ENCODE measurements at regions not wholly inside any gene's neighbourhood (a gene's known extent, or its start where the extent isn't known, plus 50 kb on each side); places are given as distances from the start of the nearest gene placed in this dataset.

GRCh38 chr15:35307676-35308075 lies 222.6 kb upstream of the NANOGP8 start:
- TF ChIP-seq POLR2A (IDR thresholded peaks at IDR 0.05) (no peak), CTCF (IDR thresholded peaks at IDR 0.05) (no peak)

Data from lower leg skin (tissue), 3 donors.